Panc1 (cell line): ENCODE measurements at regions not wholly inside any gene's neighbourhood (a gene's known extent, or its start where the extent isn't known, plus 50 kb on each side); places are given as distances from the start of the nearest gene placed in this dataset.

Experiments
- ATAC-seq: fragments of 200-7000 bp; cut with Tn5 transposase; 2 replicates; pipeline ENCODE4 v1.9.1; 2020; ENCODE audit warnings: mild to moderate bottlenecking, moderate library complexity
- BruUV-seq: library from RNA; stranded (reverse); fragments of 400-500 nt; replicated peaks from 2 replicates; lab custom pipeline; 2021; lab: Mats Ljungman, UMichigan
- CTCF ChIA-PET: fragments of 300-600 bp; sonication (Branson Sonifier 250); formaldehyde crosslinking; loops from one replicate; lab custom pipeline; 2022; ENCODE audit warnings: antibody characterized with exemption; lab: Charles Lee
- POLR2A ChIA-PET: fragments of 300-600 bp; sonication (Branson Sonifier 250); formaldehyde crosslinking; loops from one replicate; lab custom pipeline; 2022; ENCODE audit warnings: antibody characterized with exemption; lab: Charles Lee
- DNase-seq: peaks from one replicate; pipeline ENCODE4 v3.0.0-alpha.2; 2010; ENCODE audit warnings: low read depth, low spot score
- H3K27ac ChIP-seq: 2 replicates; pipeline ENCODE4 v1.5.1; 2011; ENCODE audit warnings: mild to moderate bottlenecking, low read length, inconsistent platforms
- H3K27me3 ChIP-seq: fragments of 200-500 bp; sonication (Bioruptor generic); 2 replicates; pipeline ENCODE4 v1.6.0; 2014; ENCODE audit warnings: low read length, inconsistent platforms; ENCODE audit not compliant: control insufficient read depth, insufficient read depth
- H3K36me3 ChIP-seq: fragments of 200-500 bp; sonication (Bioruptor generic); 2 replicates; pipeline ENCODE4 v1.5.1; 2014; ENCODE audit warnings: inconsistent platforms, mild to moderate bottlenecking, low read length, moderate library complexity; ENCODE audit not compliant: control insufficient read depth, insufficient read depth
- H3K4me1 ChIP-seq: 2 replicates; pipeline ENCODE4 v1.5.1; 2011; ENCODE audit warnings: inconsistent platforms, mild to moderate bottlenecking, low read length, moderate library complexity; ENCODE audit not compliant: control insufficient read depth, insufficient read depth
- H3K4me3 ChIP-seq, 2 experiments: 2 replicates each; pipeline ENCODE4 v1.5.1; 2011 to 2012; ENCODE audit warnings: low read depth in 2 of 2, low read length in 2 of 2, mild to moderate bottlenecking in 2 of 2, inconsistent platforms in 1 of 2, moderate library complexity in 1 of 2
- H3K9me3 ChIP-seq: fragments of 200-500 bp; sonication (Bioruptor generic); 2 replicates; pipeline ENCODE4 v1.5.1; 2014; ENCODE audit warnings: low read depth, mild to moderate bottlenecking, inconsistent platforms, low read length, moderate library complexity; ENCODE audit not compliant: control insufficient read depth, insufficient read depth
- CTCF ChIP-seq: fragments of 450-650 bp; IDR thresholded peaks from 2 replicates; pipeline ENCODE4 v1.5.1; 2017; ENCODE audit warnings: mild to moderate bottlenecking
- POLR2AphosphoS5 ChIP-seq: IDR thresholded peaks from 2 replicates; pipeline ENCODE4 v1.6.1; 2012; ENCODE audit warnings: mild to moderate bottlenecking, low read depth, low read length, moderate library complexity
- SIN3A ChIP-seq: IDR thresholded peaks from 2 replicates; pipeline ENCODE4 v1.6.1; 2012; ENCODE audit warnings: low read depth, mild to moderate bottlenecking, low read length, moderate library complexity, borderline replicate concordance; ENCODE audit not compliant: insufficient read depth
- TCF7L2 ChIP-seq: IDR thresholded peaks from 2 replicates; pipeline ENCODE4 v1.6.1; 2011; ENCODE audit warnings: mild to moderate bottlenecking, low read depth, low read length, inconsistent platforms
- in situ Hi-C: cut with HindIII; loops from 2 replicates; pipeline ENCODE4 v1.10.0; 2016; ENCODE audit warnings: low sequenced_read_pairs, low pct_unique_long_range_greater_than_20kb
- intact Hi-C: fragments of 100-400 bp; cut with micrococcal nuclease; formaldehyde crosslinking; loops from one replicate; pipeline ENCODE4 v1.10.0; 2022; ENCODE audit not compliant: unreplicated experiment
- TF ChIP-seq, protein P1 (sequence below), 2 experiments: IDR thresholded peaks; 2 replicates each; pipeline ENCODE4 v1.6.1; 2011 to 2012; ENCODE audit warnings: low read depth in 2 of 2, control low read depth in 1 of 2, low read length in 1 of 2, mild to moderate bottlenecking in 1 of 2, moderate library complexity in 1 of 2; ENCODE audit not compliant: insufficient read depth in 1 of 2

GRCh38 chr2:8059255-8059654, 622.6 kb upstream of the ID2 start:
- ATAC-seq: no peak
- in situ Hi-C loops (no loop called here), intact Hi-C loops (no loop called here)
- H3K4me1 ChIP-seq: no peaks in the 10 kb centered on the region
- no peaks in the 10 kb centered on the region for H3K9me3 ChIP-seq
- ChIA-PET CTCF (no interaction called here), POLR2A (no interaction called here)
- no TSS peak for BruUV-seq
- DNase-seq: no peak
- no peaks in the 10 kb centered on the region for H3K27me3 ChIP-seq
- H3K4me3 ChIP-seq: no peak overlapping the region
- no peaks in the 10 kb centered on the region; the same call in 1 of the 2 replicates for H3K36me3 ChIP-seq
- H3K27ac ChIP-seq: no peak overlapping the region
- TF ChIP-seq SIN3A: no peak
- TF ChIP-seq, protein P1, sequence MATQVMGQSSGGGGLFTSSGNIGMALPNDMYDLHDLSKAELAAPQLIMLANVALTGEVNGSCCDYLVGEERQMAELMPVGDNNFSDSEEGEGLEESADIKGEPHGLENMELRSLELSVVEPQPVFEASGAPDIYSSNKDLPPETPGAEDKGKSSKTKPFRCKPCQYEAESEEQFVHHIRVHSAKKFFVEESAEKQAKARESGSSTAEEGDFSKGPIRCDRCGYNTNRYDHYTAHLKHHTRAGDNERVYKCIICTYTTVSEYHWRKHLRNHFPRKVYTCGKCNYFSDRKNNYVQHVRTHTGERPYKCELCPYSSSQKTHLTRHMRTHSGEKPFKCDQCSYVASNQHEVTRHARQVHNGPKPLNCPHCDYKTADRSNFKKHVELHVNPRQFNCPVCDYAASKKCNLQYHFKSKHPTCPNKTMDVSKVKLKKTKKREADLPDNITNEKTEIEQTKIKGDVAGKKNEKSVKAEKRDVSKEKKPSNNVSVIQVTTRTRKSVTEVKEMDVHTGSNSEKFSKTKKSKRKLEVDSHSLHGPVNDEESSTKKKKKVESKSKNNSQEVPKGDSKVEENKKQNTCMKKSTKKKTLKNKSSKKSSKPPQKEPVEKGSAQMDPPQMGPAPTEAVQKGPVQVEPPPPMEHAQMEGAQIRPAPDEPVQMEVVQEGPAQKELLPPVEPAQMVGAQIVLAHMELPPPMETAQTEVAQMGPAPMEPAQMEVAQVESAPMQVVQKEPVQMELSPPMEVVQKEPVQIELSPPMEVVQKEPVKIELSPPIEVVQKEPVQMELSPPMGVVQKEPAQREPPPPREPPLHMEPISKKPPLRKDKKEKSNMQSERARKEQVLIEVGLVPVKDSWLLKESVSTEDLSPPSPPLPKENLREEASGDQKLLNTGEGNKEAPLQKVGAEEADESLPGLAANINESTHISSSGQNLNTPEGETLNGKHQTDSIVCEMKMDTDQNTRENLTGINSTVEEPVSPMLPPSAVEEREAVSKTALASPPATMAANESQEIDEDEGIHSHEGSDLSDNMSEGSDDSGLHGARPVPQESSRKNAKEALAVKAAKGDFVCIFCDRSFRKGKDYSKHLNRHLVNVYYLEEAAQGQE (IDR thresholded peaks at IDR 0.05; ENCODE audit: insufficient read depth in 1 of 2, low read depth in 2 of 2, low read length in 1 of 2): no peak
- TF ChIP-seq CTCF: no peak
- no peak for TF ChIP-seq POLR2AphosphoS5
- TF ChIP-seq TCF7L2: no peak

- ATAC-seq (no peak), DNase-seq (no peak)
- POLR2A ChIA-PET: no interaction called here
- Histone ChIP-seq H3K9me3 (no peaks in the 10 kb centered on the region), H3K27ac (no peak overlapping the region), H3K27me3 (no peaks in the 10 kb centered on the region), H3K4me1 (no peaks in the 10 kb centered on the region), H3K36me3 (no peaks in the 10 kb centered on the region; the same call in 1 of the 2 replicates), H3K4me3 (no peak overlapping the region)
- CTCF ChIA-PET: no interaction called here
- in situ Hi-C loops (no loop called here), intact Hi-C loops (no loop called here)
- TF ChIP-seq SIN3A (no peak), POLR2AphosphoS5 (no peak), CTCF (no peak), TCF7L2 (no peak)
- TF ChIP-seq, protein P1 (IDR thresholded peaks at IDR 0.05; ENCODE audit: insufficient read depth in 1 of 2, low read depth in 2 of 2, low read length in 1 of 2): no peak
- BruUV-seq: no TSS peak
These were observed 622.1 kb upstream of the ID2 start for GRCh38 chr2:8059794-8060193.
